ENCODE measurements at regions not wholly inside any gene's neighbourhood (a gene's known extent, or its start where the extent isn't known, plus 50 kb on each side); places are given as distances from the start of the nearest gene placed in this dataset.

DNA sequence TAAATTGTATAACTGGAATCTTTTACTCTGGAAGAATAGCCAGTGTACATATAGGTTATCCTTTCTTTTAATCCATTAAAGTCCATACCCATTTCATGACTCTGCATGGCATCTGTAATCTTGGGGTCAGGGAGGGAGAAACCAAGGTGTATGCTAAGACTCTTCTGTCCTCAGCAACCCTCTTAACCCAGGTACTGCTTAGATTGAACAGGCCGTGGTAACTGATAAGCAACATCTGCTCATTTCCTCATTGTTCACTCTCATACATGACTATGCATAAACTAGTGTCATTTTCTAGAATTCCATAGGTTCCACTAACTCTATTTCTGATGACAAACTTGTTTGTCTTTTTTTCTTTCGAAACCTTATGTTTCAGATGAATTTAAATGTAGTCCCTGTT lies 69.3 kb upstream of the IFNE start:
- 70 to 78% methylated on average over 2 of the region's 2 CpGs for WGBS, 2 donors
- ATAC-seq (ENCODE audit: low FRiP score), result no peak
- Histone ChIP-seq H3K36me3 (ENCODE audit: control insufficient read depth in 1 of 2, insufficient read depth in 2 of 2, low read length in 1 of 2) (no peaks in the 10 kb centered on the region), H3K9me3 (ENCODE audit: control insufficient read depth, low read length) (no peaks in the 10 kb centered on the region), H3K4me1 (ENCODE audit: control insufficient read depth in 1 of 2, insufficient read depth in 2 of 2, low read length in 2 of 2) (peaks cover 0 to 4% of the 10 kb centered on the region in 2 donors), H3K4me3 (ENCODE audit: low read length in 2 of 2) (no peak overlapping the region), H3K27ac (ENCODE audit: low read depth in 1 of 2, low read length in 2 of 2) (no peak overlapping the region), H3K27me3 (ENCODE audit: control insufficient read depth in 1 of 2, insufficient read depth in 2 of 2, low read length in 1 of 2) (no peaks in the 10 kb centered on the region)
- intact Hi-C loops (cut with DNase I), result no loop called here
- DNase-seq, result no peak

DNA sequence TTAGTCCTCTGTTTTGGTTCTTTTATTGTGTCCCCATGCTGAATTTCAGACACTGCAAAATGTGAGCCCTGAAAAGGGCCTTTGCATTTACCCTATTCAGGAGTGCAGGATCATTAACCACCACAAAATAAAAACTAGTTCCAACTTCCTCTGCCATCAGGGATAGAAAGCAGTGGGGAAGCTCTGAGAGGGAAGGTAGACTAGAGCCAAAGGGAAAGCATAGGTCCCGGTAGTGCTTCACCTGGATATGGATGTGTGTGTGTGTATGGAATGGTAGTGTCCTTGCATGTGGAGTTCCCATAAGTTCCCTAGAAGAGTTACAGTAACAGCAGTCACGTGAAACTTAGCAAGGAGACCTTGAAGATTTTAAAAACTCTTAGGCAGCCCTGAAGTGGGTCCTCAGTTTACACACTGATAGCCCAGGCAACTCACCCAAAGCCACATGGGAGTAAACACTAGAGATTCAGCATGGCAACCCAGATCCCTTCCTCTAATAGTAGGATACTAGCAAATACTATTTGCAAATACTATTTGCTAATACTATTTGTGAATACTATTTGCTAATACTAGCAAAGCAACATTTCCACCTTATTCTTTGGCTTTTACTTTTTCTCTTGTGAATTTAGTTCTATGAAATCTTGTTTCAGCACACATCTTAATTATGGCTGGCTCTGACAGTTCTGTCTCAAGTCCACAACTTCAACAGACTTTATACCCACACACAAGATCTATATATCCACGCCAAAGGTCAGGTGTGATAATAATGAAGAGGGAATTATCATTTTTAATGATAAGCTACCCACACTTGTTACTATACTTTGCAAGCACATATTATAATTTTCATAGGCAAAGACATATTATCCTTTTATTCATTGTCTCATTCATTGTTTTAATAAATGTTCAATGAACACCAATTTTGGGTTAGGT lies 70.4 kb upstream of the IFNE start:
- DNase-seq (no peak), ATAC-seq (ENCODE audit: low FRiP score) (no peak)
- intact Hi-C loops (cut with DNase I), result no loop called here
- Histone ChIP-seq H3K36me3 (ENCODE audit: control insufficient read depth in 1 of 2, insufficient read depth in 2 of 2, low read length in 1 of 2) (no peaks in the 10 kb centered on the region), H3K4me1 (ENCODE audit: control insufficient read depth in 1 of 2, insufficient read depth in 2 of 2, low read length in 2 of 2) (peaks cover 0 to 4% of the 10 kb centered on the region in 2 donors), H3K9me3 (ENCODE audit: control insufficient read depth, low read length) (no peaks in the 10 kb centered on the region), H3K4me3 (ENCODE audit: low read length in 2 of 2) (no peak overlapping the region), H3K27me3 (ENCODE audit: control insufficient read depth in 1 of 2, insufficient read depth in 2 of 2, low read length in 1 of 2) (no peaks in the 10 kb centered on the region), H3K27ac (ENCODE audit: low read depth in 1 of 2, low read length in 2 of 2) (no peak overlapping the region)
- 81 to 86% methylated on average over 3 of the region's 3 CpGs for WGBS, 2 donors

DNA sequence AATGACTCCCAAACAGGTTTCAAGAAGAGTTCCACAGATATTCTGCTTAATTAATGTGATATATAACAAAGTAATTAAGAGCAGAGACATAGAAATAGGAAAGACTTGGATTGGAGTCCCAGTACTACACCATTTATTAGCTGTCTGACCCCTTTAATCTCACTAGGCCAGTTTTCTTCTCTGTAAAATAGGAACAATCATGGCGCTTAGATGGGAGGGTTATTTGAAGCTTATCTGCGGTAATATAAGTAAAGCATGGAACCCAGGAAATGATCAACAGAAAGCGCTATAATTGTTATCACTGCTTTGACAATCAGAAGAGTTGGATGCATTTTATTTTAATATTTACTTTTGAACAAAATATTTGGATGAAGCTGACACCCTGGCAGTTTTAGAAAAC lies 71.3 kb upstream of the IFNE start:
- DNase-seq (no peak), ATAC-seq (ENCODE audit: low FRiP score) (no peak)
- H3K9me3 ChIP-seq (ENCODE audit: control insufficient read depth, low read length), result no peaks in the 10 kb centered on the region
- 90 to 93% methylated on average over 3 of the region's 3 CpGs for WGBS, 2 donors
- intact Hi-C loops (cut with DNase I), result no loop called here
- no peaks in the 10 kb centered on the region for H3K27me3 ChIP-seq (ENCODE audit: control insufficient read depth in 1 of 2, insufficient read depth in 2 of 2, low read length in 1 of 2)
- no peak overlapping the region for H3K4me3 ChIP-seq (ENCODE audit: low read length in 2 of 2)
- H3K36me3 ChIP-seq (ENCODE audit: control insufficient read depth in 1 of 2, insufficient read depth in 2 of 2, low read length in 1 of 2), result no peaks in the 10 kb centered on the region
- H3K4me1 ChIP-seq (ENCODE audit: control insufficient read depth in 1 of 2, insufficient read depth in 2 of 2, low read length in 2 of 2), result peaks cover 0 to 4% of the 10 kb centered on the region in 2 donors
- H3K27ac ChIP-seq (ENCODE audit: low read depth in 1 of 2, low read length in 2 of 2), result no peak overlapping the region

DNA sequence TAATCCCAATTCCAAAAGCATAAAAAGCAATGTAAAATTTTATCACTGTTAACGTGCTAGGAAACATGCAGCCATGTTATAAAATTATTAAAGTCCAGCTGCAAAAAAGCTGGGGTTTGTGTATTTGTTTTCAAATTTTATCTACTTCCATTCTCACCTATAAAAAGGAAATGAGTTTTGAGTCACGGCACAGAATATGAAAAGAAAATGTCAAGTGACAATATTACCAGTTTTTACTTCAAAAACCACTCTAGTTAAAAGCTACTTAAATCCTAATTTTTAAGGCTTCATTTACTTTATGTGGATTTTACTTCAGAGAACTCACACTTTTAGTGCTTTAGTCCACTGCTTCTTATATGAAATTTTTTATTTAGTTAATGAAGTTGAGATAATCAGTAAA lies 72.7 kb upstream of the IFNE start:
- Histone ChIP-seq H3K9me3 (ENCODE audit: control insufficient read depth, low read length) (no peaks in the 10 kb centered on the region), H3K27ac (ENCODE audit: low read depth in 1 of 2, low read length in 2 of 2) (no peak overlapping the region), H3K4me1 (ENCODE audit: control insufficient read depth in 1 of 2, insufficient read depth in 2 of 2, low read length in 2 of 2) (peaks cover 0 to 1% of the 10 kb centered on the region in 2 donors), H3K27me3 (ENCODE audit: control insufficient read depth in 1 of 2, insufficient read depth in 2 of 2, low read length in 1 of 2) (no peaks in the 10 kb centered on the region), H3K4me3 (ENCODE audit: low read length in 2 of 2) (no peak overlapping the region), H3K36me3 (ENCODE audit: control insufficient read depth in 1 of 2, insufficient read depth in 2 of 2, low read length in 1 of 2) (no peaks in the 10 kb centered on the region)
- intact Hi-C loops (cut with DNase I), result no loop called here
- WGBS, 2 donors, result 76 to 78% methylated on average over 2 of the region's 2 CpGs
- no peak for DNase-seq
- no peak for ATAC-seq (ENCODE audit: low FRiP score)

DNA sequence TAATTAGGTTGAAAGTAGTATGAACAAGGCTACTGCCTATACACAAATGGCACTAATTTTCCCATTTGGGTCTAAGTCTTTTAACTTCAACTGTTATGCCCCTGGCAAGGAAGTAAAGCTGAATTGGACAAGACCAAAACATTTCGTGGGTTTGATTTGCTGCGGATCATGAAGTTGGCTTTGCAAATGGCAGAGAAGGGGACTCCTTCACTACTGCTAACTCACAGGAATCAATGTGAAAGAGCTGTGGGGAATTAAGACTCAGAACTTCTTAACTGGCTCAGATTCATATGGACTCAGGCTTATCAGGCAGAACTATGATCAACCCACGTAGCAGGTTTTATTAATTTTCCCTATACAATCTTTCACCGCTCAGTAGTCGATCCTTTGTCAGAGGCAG lies 73.8 kb upstream of the IFNE start:
- no peak overlapping the region for H3K4me3 ChIP-seq (ENCODE audit: low read length in 2 of 2)
- H3K36me3 ChIP-seq (ENCODE audit: control insufficient read depth in 1 of 2, insufficient read depth in 2 of 2, low read length in 1 of 2), result no peaks in the 10 kb centered on the region
- no peak for ATAC-seq (ENCODE audit: low FRiP score)
- intact Hi-C loops (cut with DNase I), result no loop called here
- no peaks in the 10 kb centered on the region for H3K4me1 ChIP-seq (ENCODE audit: control insufficient read depth in 1 of 2, insufficient read depth in 2 of 2, low read length in 2 of 2)
- no peak for DNase-seq
- 83 to 84% methylated on average over 5 of the region's 5 CpGs for WGBS, 2 donors
- no peak overlapping the region for H3K27ac ChIP-seq (ENCODE audit: low read depth in 1 of 2, low read length in 2 of 2)
- no peaks in the 10 kb centered on the region for H3K27me3 ChIP-seq (ENCODE audit: control insufficient read depth in 1 of 2, insufficient read depth in 2 of 2, low read length in 1 of 2)
- H3K9me3 ChIP-seq (ENCODE audit: control insufficient read depth, low read length), result no peaks in the 10 kb centered on the region

GRCh38 chr9:21556581-21557427 lies 74.7 kb upstream of the IFNE start:
- no peak for ATAC-seq (ENCODE audit: low FRiP score)
- intact Hi-C loops (cut with DNase I), result no loop called here
- H3K4me1 ChIP-seq (ENCODE audit: control insufficient read depth in 1 of 2, insufficient read depth in 2 of 2, low read length in 2 of 2), result no peaks in the 10 kb centered on the region
- DNase-seq, result no peak
- H3K36me3 ChIP-seq (ENCODE audit: control insufficient read depth in 1 of 2, insufficient read depth in 2 of 2, low read length in 1 of 2), result no peaks in the 10 kb centered on the region
- WGBS, 2 donors, result 82 to 84% methylated on average over 4 of the region's 4 CpGs
- no peak overlapping the region for H3K4me3 ChIP-seq (ENCODE audit: low read length in 2 of 2)
- H3K9me3 ChIP-seq (ENCODE audit: control insufficient read depth, low read length), result no peaks in the 10 kb centered on the region
- no peak overlapping the region for H3K27ac ChIP-seq (ENCODE audit: low read depth in 1 of 2, low read length in 2 of 2)
- no peaks in the 10 kb centered on the region for H3K27me3 ChIP-seq (ENCODE audit: control insufficient read depth in 1 of 2, insufficient read depth in 2 of 2, low read length in 1 of 2)

DNA sequence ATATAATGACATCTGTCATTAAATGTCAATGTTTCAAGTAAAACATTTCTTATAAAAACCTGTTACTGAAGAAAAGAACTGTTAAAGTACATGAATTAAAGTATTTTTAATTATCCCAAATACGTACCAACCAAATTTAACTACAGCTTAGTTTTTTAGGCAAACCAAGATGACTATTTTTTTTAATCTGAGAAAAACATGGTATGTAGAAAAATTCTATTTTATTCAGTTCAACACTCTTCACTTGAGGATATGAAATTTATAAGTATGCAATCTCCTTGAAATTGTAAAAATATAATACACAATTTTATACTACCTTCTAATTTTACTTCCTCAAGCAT lies 75.3 kb upstream of the IFNE start:
- WGBS, 2 donors, result 82 to 89% methylated on average over 1 of the region's 1 CpG
- H3K36me3 ChIP-seq (ENCODE audit: control insufficient read depth in 1 of 2, insufficient read depth in 2 of 2, low read length in 1 of 2), result no peaks in the 10 kb centered on the region
- intact Hi-C loops (cut with DNase I), result no loop called here
- H3K27me3 ChIP-seq (ENCODE audit: control insufficient read depth in 1 of 2, insufficient read depth in 2 of 2, low read length in 1 of 2), result no peaks in the 10 kb centered on the region
- no peak overlapping the region for H3K27ac ChIP-seq (ENCODE audit: low read depth in 1 of 2, low read length in 2 of 2)
- no peak overlapping the region for H3K4me3 ChIP-seq (ENCODE audit: low read length in 2 of 2)
- no peaks in the 10 kb centered on the region for H3K9me3 ChIP-seq (ENCODE audit: control insufficient read depth, low read length)
- DNase-seq, result no peak
- H3K4me1 ChIP-seq (ENCODE audit: control insufficient read depth in 1 of 2, insufficient read depth in 2 of 2, low read length in 2 of 2), result no peaks in the 10 kb centered on the region
- ATAC-seq (ENCODE audit: low FRiP score), result no peak

DNA sequence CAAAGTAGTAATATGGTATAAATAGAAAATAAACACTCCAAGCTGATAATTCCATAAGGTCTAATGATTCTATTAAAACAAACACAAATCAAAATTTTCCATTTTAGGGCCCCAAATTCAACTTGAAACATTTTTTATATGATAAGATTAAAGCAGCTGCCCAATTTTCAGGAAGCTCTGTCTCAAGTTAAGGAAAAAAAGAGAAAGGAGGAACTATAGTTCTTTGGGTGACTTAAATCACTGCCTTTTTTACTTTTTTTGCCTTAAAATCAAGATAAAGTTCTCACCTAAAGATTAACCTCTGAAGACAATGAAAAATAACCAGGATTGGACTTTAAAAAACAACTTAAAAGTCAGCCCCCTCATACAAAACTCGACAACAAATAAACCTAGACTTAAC lies 76.0 kb upstream of the IFNE start:
- intact Hi-C loops (cut with DNase I), result no loop called here
- 38 to 43% methylated on average over 1 of the region's 1 CpG for WGBS, 2 donors
- DNase-seq (no peak), ATAC-seq (ENCODE audit: low FRiP score) (no peak)
- H3K9me3 ChIP-seq (ENCODE audit: control insufficient read depth, low read length), result no peaks in the 10 kb centered on the region
- no peak overlapping the region for H3K27ac ChIP-seq (ENCODE audit: low read depth in 1 of 2, low read length in 2 of 2)
- H3K4me3 ChIP-seq (ENCODE audit: low read length in 2 of 2), result no peak overlapping the region
- no peaks in the 10 kb centered on the region for H3K36me3 ChIP-seq (ENCODE audit: control insufficient read depth in 1 of 2, insufficient read depth in 2 of 2, low read length in 1 of 2)
- no peaks in the 10 kb centered on the region for H3K4me1 ChIP-seq (ENCODE audit: control insufficient read depth in 1 of 2, insufficient read depth in 2 of 2, low read length in 2 of 2)
- H3K27me3 ChIP-seq (ENCODE audit: control insufficient read depth in 1 of 2, insufficient read depth in 2 of 2, low read length in 1 of 2), result no peaks in the 10 kb centered on the region

All from aorta (tissue), 5 donors.